ENCODE measurements at regions not wholly inside any gene's neighbourhood (a gene's known extent, or its start where the extent isn't known, plus 50 kb on each side); places are given as distances from the start of the nearest gene placed in this dataset.

DNA sequence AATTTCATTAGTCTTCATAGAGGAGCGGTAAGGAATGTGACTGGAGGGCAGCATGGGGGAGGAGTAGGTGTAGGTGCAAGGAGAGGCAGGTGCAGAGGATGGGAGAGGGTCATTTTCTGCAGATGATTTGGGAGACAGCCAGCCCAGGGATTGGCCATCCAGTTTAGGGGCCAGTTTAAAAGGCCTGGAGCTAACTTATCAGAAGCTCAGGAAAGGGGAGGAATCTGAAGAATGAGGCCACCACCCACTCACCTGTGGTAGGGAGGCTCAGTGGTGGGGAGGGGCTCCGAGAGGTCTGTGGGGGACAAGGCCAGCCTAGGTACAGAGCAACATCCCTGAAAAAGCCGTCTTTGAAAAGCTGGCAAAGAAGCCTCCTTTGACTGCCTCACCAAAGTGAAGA, 110.8 kb upstream of the TMEM45B start:
- Histone ChIP-seq H3K4me1 (no peaks in the 10 kb centered on the region), H3K4me3 (no peak overlapping the region), H3K27ac (replicated peaks in 1 of 4) (no peak overlapping the region), H3K27me3 (peaks cover 0 to 16% (median 0%) of the 10 kb centered on the region in 4 donors), H3K9me3 (no peaks in the 10 kb centered on the region), H3K36me3 (no peaks in the 10 kb centered on the region)
- 86% methylated on average over 3 of the region's 3 CpGs for WGBS
- intact Hi-C loops (cut with DNase I): no loop called here
- no peak for DNase-seq (ENCODE audit: extremely low spot score)
- TF ChIP-seq POLR2AphosphoS5 (IDR thresholded peaks at IDR 0.05) (no peak), EP300 (IDR thresholded peaks at IDR 0.05) (no peak), POLR2A (IDR thresholded peaks at IDR 0.05; ENCODE audit: low read depth) (no peak)
- TF ChIP-seq, protein P1, sequence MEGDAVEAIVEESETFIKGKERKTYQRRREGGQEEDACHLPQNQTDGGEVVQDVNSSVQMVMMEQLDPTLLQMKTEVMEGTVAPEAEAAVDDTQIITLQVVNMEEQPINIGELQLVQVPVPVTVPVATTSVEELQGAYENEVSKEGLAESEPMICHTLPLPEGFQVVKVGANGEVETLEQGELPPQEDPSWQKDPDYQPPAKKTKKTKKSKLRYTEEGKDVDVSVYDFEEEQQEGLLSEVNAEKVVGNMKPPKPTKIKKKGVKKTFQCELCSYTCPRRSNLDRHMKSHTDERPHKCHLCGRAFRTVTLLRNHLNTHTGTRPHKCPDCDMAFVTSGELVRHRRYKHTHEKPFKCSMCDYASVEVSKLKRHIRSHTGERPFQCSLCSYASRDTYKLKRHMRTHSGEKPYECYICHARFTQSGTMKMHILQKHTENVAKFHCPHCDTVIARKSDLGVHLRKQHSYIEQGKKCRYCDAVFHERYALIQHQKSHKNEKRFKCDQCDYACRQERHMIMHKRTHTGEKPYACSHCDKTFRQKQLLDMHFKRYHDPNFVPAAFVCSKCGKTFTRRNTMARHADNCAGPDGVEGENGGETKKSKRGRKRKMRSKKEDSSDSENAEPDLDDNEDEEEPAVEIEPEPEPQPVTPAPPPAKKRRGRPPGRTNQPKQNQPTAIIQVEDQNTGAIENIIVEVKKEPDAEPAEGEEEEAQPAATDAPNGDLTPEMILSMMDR (IDR thresholded peaks at IDR 0.05): no peak

DNA sequence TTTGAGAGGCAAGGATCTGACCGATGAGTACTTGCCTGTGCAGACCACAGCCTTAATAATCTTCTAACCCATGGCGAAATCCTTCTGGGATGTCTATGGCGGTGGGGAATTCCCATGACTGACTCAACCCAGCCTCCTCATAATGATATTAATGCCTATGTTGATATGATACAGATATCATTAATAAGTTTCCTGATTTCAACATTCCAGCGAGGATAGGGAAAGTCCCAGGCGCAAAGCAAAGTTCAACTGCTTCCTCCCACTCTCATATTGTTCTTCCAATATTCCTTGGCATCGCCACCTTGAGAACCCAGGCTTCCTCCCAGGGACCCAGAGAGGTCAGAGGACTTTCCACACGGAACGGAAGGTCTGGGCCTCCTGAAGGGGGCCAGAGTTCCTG, 110.3 kb upstream of the TMEM45B start:
- TF ChIP-seq POLR2A (IDR thresholded peaks at IDR 0.05; ENCODE audit: low read depth) (no peak), POLR2AphosphoS5 (IDR thresholded peaks at IDR 0.05) (no peak), EP300 (IDR thresholded peaks at IDR 0.05) (no peak)
- TF ChIP-seq, protein P1 (IDR thresholded peaks at IDR 0.05): no peak
- Histone ChIP-seq H3K4me3 (no peak overlapping the region), H3K27me3 (peaks cover 0 to 15% (median 0%) of the 10 kb centered on the region in 4 donors), H3K36me3 (no peaks in the 10 kb centered on the region), H3K4me1 (no peaks in the 10 kb centered on the region), H3K9me3 (no peaks in the 10 kb centered on the region), H3K27ac (replicated peaks in 1 of 4) (no peak overlapping the region)
- DNase-seq (ENCODE audit: extremely low spot score): no peak
- WGBS: 84% methylated on average over 8 of the region's 8 CpGs
- intact Hi-C loops (cut with DNase I): no loop called here

DNA sequence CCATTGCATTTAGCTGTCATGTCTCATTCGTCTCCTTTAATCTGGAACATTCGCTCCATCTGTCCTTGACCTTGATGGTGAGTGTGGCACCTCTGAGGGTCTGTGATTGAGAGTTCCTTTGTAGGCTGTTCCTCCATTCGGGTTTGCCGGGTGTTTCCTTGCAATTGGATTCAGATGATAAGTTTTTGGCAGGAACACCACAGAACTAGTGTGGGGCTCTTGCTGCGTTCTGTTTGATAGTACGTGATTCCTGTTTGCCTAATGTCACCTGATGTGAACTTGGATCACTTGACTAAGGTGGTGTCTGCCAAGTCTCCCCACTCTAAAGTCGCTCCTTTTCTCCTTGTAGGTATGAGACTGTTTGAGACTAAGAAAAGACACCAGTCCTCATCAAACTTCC, 109.7 kb upstream of the TMEM45B start:
- 79% methylated on average over 7 of the region's 7 CpGs for WGBS
- H3K27me3 ChIP-seq: peaks cover 0 to 9% (median 0%) of the 10 kb centered on the region in 4 donors
- H3K4me1 ChIP-seq: no peaks in the 10 kb centered on the region
- no peaks in the 10 kb centered on the region for H3K36me3 ChIP-seq
- TF ChIP-seq POLR2A (IDR thresholded peaks at IDR 0.05; ENCODE audit: low read depth) (no peak), EP300 (IDR thresholded peaks at IDR 0.05) (no peak), POLR2AphosphoS5 (IDR thresholded peaks at IDR 0.05) (no peak)
- TF ChIP-seq, protein P1 (IDR thresholded peaks at IDR 0.05): no peak
- intact Hi-C loops (cut with DNase I): no loop called here
- no peak overlapping the region for H3K4me3 ChIP-seq
- DNase-seq (ENCODE audit: extremely low spot score): no peak
- no peak overlapping the region for H3K27ac ChIP-seq (replicated peaks in 1 of 4)
- no peaks in the 10 kb centered on the region for H3K9me3 ChIP-seq

DNA sequence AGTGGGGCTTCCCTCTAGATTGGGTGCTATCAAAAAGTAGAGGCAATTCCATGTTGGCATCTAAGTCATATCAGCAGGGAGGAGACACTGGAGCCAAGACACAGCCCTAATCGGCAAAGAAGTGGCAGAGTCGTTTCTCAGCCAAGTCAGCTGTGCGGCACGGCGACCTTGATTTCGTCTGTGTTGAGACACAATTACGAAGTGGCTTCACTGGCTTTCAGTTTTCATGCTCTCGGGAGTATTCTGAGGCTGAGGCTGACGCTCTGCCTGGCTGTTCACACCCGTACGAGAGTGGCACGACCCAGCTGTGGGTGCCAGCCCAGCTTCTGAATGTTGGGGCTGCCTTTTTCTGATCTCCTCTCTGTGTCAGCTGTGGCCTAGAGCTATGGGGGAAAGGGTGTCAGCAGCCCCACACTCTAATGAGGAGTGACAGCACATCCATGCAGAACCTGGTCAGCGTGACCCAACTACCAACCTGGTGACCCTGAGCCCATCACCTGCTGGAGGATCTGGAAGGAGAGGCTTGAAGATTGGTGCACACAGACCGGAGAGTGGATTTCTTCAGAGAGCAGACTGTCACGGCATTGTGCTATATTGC, 105.7 kb upstream of the TMEM45B start:
- intact Hi-C loops (cut with DNase I): no loop called here
- TF ChIP-seq POLR2A (IDR thresholded peaks at IDR 0.05; ENCODE audit: low read depth): no peak
- DNase-seq (ENCODE audit: extremely low spot score): no peak
- 86% methylated on average over 11 of the region's 15 CpGs for WGBS
- Histone ChIP-seq H3K4me1 (no peaks in the 10 kb centered on the region), H3K36me3 (no peaks in the 10 kb centered on the region), H3K9me3 (no peaks in the 10 kb centered on the region), H3K27me3 (no peaks in the 10 kb centered on the region), H3K4me3 (no peak overlapping the region), H3K27ac (replicated peaks in 1 of 4) (no peak overlapping the region)

DNA sequence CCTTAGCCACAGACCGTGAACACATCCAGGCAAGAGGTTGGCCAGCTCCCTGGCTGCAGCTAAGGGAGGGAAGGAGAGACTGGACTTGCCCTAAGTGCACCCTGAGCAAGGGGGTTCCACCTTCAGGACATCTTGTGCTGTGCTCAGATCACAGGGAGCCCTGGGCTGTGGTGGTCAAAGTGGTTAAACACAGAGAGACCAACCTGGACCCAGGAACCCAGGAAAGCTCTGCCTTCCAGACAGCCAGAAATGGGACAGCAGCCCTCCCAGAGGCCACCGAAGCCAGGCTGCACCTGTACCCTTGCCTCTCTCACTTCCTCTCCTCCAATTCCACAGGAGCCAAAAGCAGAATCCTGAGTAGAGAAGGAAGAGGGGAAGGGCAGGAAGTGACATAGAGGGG, 105.2 kb upstream of the TMEM45B start:
- Histone ChIP-seq H3K4me3 (no peak overlapping the region), H3K9me3 (no peaks in the 10 kb centered on the region), H3K27ac (replicated peaks in 1 of 4) (no peak overlapping the region), H3K27me3 (no peaks in the 10 kb centered on the region), H3K4me1 (no peaks in the 10 kb centered on the region), H3K36me3 (no peaks in the 10 kb centered on the region)
- no peak for DNase-seq (ENCODE audit: extremely low spot score)
- TF ChIP-seq EP300 (IDR thresholded peaks at IDR 0.05) (no peak), POLR2AphosphoS5 (IDR thresholded peaks at IDR 0.05) (no peak), POLR2A (IDR thresholded peaks at IDR 0.05; ENCODE audit: low read depth) (no peak)
- TF ChIP-seq, protein P1 (IDR thresholded peaks at IDR 0.05): no peak
- WGBS: 86% methylated on average over 1 of the region's 2 CpGs
- intact Hi-C loops (cut with DNase I): no loop called here

All from esophagus muscularis mucosa (tissue), 4 donors.